ENCODE measurements at regions not wholly inside any gene's neighbourhood (a gene's known extent, or its start where the extent isn't known, plus 50 kb on each side); places are given as distances from the start of the nearest gene placed in this dataset.

DNA sequence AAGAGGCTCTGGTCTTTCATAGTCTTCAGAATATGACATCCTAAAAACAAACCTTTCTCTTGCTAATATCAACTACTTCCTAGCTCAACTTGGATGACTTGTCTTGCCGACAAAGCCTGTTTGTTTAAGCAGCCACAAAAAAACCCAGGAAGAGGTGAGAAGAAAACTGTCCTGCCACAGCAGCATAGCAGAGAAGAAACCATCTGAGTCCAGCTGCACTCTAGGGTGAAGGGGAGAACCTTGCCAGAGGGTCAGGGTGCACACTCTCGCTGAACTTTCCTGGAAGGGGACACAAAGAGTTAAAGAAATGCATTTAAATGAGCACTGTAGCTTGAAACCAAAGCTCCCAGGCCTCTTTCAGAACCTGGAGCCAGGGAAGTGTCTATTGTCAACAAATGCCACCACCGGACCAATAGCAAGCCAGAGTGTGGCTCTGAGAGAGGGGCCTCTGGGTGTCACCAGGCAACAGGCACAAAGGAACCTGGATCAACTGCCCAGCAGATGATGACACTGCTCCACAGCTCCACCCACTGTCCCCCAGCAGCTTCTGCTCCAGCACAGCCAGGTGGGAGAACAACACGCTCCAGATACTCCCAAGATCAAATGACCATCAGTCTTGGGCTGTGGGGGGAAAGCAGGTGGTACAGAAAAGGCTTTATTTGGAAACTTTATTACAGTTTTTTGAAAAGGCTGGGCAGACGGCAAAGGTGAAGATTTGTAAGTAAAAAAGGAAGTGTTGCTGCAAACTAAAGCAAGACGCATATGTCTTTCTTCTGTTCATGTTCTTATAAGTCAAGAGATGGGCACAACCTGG, 105.7 kb downstream of the RASSF10 start (continued):
- TF ChIP-seq IKZF1 (IDR thresholded peaks at IDR 0.05) (no peak), KLF6 (CRISPR knock-in tag; IDR thresholded peaks at IDR 0.05) (no peak), ZNF609 (CRISPR knock-in tag; IDR thresholded peaks at IDR 0.05; ENCODE audit: borderline replicate concordance) (no peak), ZFP36L1 (CRISPR knock-in tag; IDR thresholded peaks at IDR 0.05) (no peak), ZFYVE20 (CRISPR knock-in tag; IDR thresholded peaks at IDR 0.05; ENCODE audit: borderline replicate concordance, low read depth) (no peak), ZNF121 (CRISPR knock-in tag; IDR thresholded peaks at IDR 0.05) (peak; percentile 72; the same call in 1 of the 2 replicates), ZMAT3 (CRISPR knock-in tag; conservative IDR thresholded peaks at IDR 0.05) (no peak), ZNF264 (CRISPR knock-in tag; IDR thresholded peaks at IDR 0.05) (no peak; the same call in 1 of the 2 replicates), STAT6 (CRISPR knock-in tag; IDR thresholded peaks at IDR 0.05; ENCODE audit: borderline replicate concordance) (no peak), TGIF2 (CRISPR knock-in tag; IDR thresholded peaks at IDR 0.05) (peak; percentile 62; the same call in 1 of the 2 replicates), SPEN (CRISPR knock-in tag; IDR thresholded peaks at IDR 0.05; ENCODE audit: low read depth) (no peak), ZNF619 (CRISPR knock-in tag; IDR thresholded peaks at IDR 0.05) (no peak), ZNF790 (CRISPR knock-in tag; IDR thresholded peaks at IDR 0.05; ENCODE audit: borderline replicate concordance) (no peak), ZMYM3 (CRISPR knock-in tag; IDR thresholded peaks at IDR 0.05) (peak; percentile 22; the same call in 1 of the 2 replicates), MTF1 (CRISPR knock-in tag; IDR thresholded peaks at IDR 0.05) (no peak), ZNF468 (CRISPR knock-in tag; IDR thresholded peaks at IDR 0.05) (no peak), ZNF224 (CRISPR knock-in tag; IDR thresholded peaks at IDR 0.05) (no peak), HNF4G (IDR thresholded peaks at IDR 0.05; ENCODE audit: borderline replicate concordance, low read depth, low read length) (no peak), HNF4G (CRISPR knock-in tag; IDR thresholded peaks at IDR 0.05; ENCODE audit: borderline replicate concordance, low read depth) (no peak), MAZ (IDR thresholded peaks at IDR 0.05; ENCODE audit: borderline replicate concordance, low read depth, low read length) (no peak), MAZ (CRISPR knock-in tag; IDR thresholded peaks at IDR 0.05; ENCODE audit: low read depth) (0 out of 2 replicates have a peak, but pooled peaks have one; percentile 8), SMARCE1 (IDR thresholded peaks at IDR 0.05; ENCODE audit: borderline replicate concordance) (no peak)
- TF ChIP-seq, protein P1, sequence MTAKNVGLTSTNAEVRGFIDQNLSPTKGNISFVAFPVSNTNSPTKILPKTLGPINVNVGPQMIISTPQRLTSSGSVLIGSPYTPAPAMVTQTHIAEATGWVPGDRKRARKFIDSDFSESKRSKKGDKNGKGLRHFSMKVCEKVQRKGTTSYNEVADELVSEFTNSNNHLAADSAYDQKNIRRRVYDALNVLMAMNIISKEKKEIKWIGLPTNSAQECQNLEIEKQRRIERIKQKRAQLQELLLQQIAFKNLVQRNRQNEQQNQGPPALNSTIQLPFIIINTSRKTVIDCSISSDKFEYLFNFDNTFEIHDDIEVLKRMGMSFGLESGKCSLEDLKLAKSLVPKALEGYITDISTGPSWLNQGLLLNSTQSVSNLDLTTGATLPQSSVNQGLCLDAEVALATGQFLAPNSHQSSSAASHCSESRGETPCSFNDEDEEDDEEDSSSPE (CRISPR knock-in tag; IDR thresholded peaks at IDR 0.05) = 0 out of 2 replicates have a peak, but pooled peaks have one; percentile 15

All from HepG2 (cell line).